SU-DHL-6 (cell line): ENCODE measurements at regions not wholly inside any gene's neighbourhood (a gene's known extent, or its start where the extent isn't known, plus 50 kb on each side); places are given as distances from the start of the nearest gene placed in this dataset.

ENCODE experiments used
- H2AFZ ChIP-seq: fragments of 200-600 bp; sonication (generic); 2 replicates; pipeline ENCODE4 v1.6.1; 2014; ENCODE audit warnings: low read depth, mild to moderate bottlenecking, moderate library complexity, mixed read lengths, antibody characterized with exemption, low read length; ENCODE audit not compliant: severe bottlenecking
- H3F3A ChIP-seq: fragments of 200-600 bp; shearing (Covaris generic); 2 replicates; pipeline ENCODE4 v1.6.0; 2016; ENCODE audit warnings: antibody characterized with exemption, mild to moderate bottlenecking; ENCODE audit not compliant: insufficient read depth
- H3K27ac ChIP-seq: fragments of 200-600 bp; sonication (generic); 2 replicates; pipeline ENCODE4 v1.5.1; 2016; ENCODE audit warnings: low read depth, mild to moderate bottlenecking, low read length, moderate library complexity, mixed read lengths
- H3K27me3 ChIP-seq: fragments of 200-600 bp; sonication (generic), shearing (Covaris generic); 2 replicates; pipeline ENCODE4 v1.6.0; 2014; ENCODE audit warnings: mild to moderate bottlenecking, low read length
- H3K36me3 ChIP-seq: fragments of 200-600 bp; sonication (generic); 2 replicates; pipeline ENCODE4 v1.6.1; 2014; ENCODE audit warnings: mild to moderate bottlenecking, low read length, mixed read lengths
- H3K4me2 ChIP-seq: fragments of 300-600, 200-600 bp; shearing (Covaris generic), sonication (generic); 2 replicates; pipeline ENCODE4 v1.6.0; 2014; ENCODE audit warnings: low read length, low read depth, mild to moderate bottlenecking; ENCODE audit not compliant: poor library complexity, severe bottlenecking
- H3K4me3 ChIP-seq: fragments of 200-600 bp; sonication (generic); 2 replicates; pipeline ENCODE4 v1.5.1; 2014; ENCODE audit warnings: antibody characterized with exemption, low read length, mild to moderate bottlenecking, mixed read lengths; ENCODE audit not compliant: insufficient read depth, poor library complexity, severe bottlenecking
- H3K79me2 ChIP-seq: fragments of 200-600 bp; sonication (generic); 2 replicates; pipeline ENCODE4 v1.6.1; 2014; ENCODE audit warnings: mild to moderate bottlenecking, low read length, moderate library complexity; ENCODE audit not compliant: insufficient read depth
- H3K9ac ChIP-seq: fragments of 200-600 bp; sonication (generic); 2 replicates; pipeline ENCODE4 v1.7.0; 2014; ENCODE audit warnings: mild to moderate bottlenecking, low read length
- H3K9me2 ChIP-seq: fragments of 200-600 bp; sonication (generic); replicated peaks from 2 replicates; pipeline ENCODE4 v1.6.1; 2014; ENCODE audit warnings: low read length; ENCODE audit not compliant: insufficient read depth
- H3K9me3 ChIP-seq: fragments of 200-600 bp; sonication (generic); 2 replicates; pipeline ENCODE4 v1.6.1; 2014; ENCODE audit warnings: low read length, mixed read lengths; ENCODE audit not compliant: insufficient read depth
- H4K20me1 ChIP-seq: fragments of 200-600 bp; sonication (generic); 2 replicates; pipeline ENCODE4 v1.6.1; 2014; ENCODE audit warnings: low read depth, mild to moderate bottlenecking, antibody characterized with exemption, low read length, moderate library complexity, mixed read lengths
- EZH2phosphoT487 ChIP-seq: fragments of 200-600 bp; sonication (generic), shearing (Covaris generic); conservative IDR thresholded peaks from 2 replicates; pipeline ENCODE4 v1.6.1; 2018; ENCODE audit warnings: mild to moderate bottlenecking, antibody characterized with exemption, low read length, moderate library complexity, mixed read lengths
- TF ChIP-seq, protein P1 (sequence below): fragments of 200-600 bp; sonication (generic); IDR thresholded peaks from one replicate; pipeline ENCODE4 v1.5.1; 2017; ENCODE audit warnings: antibody characterized with exemption, mild to moderate bottlenecking, low read length, moderate library complexity; ENCODE audit not compliant: insufficient read depth, poor library complexity, severe bottlenecking

DNA sequence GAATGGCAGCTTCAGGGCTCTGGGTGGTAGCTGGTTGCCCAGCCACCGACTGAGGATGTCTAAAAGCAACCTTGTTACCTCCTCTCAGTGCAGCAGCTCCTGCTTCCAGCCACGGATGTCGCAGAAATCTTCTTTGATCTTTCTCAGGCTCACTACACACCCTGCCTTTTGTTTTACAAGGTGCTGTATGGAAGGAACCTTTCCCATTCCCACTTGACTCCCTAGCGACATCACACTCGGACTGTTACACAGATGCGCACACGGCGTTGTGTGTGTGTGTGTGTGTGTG is 135.8 kb upstream of the CPHXL start:
- Histone ChIP-seq H3F3A (no peaks in the 10 kb centered on the region), H3K4me2 (no peak overlapping the region), H3K9me3 (no peaks in the 10 kb centered on the region), H3K9me2 (no peaks in the 10 kb centered on the region), H3K27ac (no peak overlapping the region), H3K79me2 (no peaks in the 10 kb centered on the region), H3K9ac (no peak overlapping the region), H3K4me3 (no peak overlapping the region), H2AFZ (no peak overlapping the region), H3K27me3 (no peaks in the 10 kb centered on the region), H3K36me3 (no peaks in the 10 kb centered on the region), H4K20me1 (no peaks in the 10 kb centered on the region)
- TF ChIP-seq EZH2phosphoT487 = no peak
- TF ChIP-seq, protein P1, sequence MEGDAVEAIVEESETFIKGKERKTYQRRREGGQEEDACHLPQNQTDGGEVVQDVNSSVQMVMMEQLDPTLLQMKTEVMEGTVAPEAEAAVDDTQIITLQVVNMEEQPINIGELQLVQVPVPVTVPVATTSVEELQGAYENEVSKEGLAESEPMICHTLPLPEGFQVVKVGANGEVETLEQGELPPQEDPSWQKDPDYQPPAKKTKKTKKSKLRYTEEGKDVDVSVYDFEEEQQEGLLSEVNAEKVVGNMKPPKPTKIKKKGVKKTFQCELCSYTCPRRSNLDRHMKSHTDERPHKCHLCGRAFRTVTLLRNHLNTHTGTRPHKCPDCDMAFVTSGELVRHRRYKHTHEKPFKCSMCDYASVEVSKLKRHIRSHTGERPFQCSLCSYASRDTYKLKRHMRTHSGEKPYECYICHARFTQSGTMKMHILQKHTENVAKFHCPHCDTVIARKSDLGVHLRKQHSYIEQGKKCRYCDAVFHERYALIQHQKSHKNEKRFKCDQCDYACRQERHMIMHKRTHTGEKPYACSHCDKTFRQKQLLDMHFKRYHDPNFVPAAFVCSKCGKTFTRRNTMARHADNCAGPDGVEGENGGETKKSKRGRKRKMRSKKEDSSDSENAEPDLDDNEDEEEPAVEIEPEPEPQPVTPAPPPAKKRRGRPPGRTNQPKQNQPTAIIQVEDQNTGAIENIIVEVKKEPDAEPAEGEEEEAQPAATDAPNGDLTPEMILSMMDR = no peak

DNA sequence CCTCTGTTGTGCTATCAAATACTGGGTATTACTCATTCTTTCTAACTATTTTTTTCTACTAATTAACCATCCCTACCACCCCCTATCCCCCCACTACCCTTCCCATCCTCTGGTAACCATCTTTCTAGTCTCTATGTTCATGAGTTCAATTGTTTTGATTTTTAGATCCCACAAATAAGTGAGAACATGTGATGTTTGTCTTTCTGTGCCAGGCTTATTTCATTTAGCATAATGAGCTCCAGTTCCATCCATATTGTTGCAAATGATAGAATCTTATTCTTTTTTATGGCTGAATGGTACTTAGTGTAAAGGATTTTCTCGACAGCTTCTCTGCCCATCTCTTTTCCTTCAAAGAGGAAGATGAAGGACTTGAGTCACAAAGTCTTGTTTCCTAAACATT is 138.0 kb upstream of the CPHXL start:
- no peak overlapping the region for H2AFZ ChIP-seq
- H4K20me1 ChIP-seq = no peaks in the 10 kb centered on the region
- H3K27me3 ChIP-seq = no peaks in the 10 kb centered on the region
- H3K4me3 ChIP-seq = no peak overlapping the region
- TF ChIP-seq EZH2phosphoT487 = no peak
- TF ChIP-seq, protein P1 = no peak
- H3K79me2 ChIP-seq = no peaks in the 10 kb centered on the region
- no peaks in the 10 kb centered on the region for H3F3A ChIP-seq
- no peak overlapping the region for H3K27ac ChIP-seq
- no peak overlapping the region for H3K4me2 ChIP-seq
- no peaks in the 10 kb centered on the region for H3K9me3 ChIP-seq
- H3K9ac ChIP-seq = no peak overlapping the region
- no peaks in the 10 kb centered on the region for H3K36me3 ChIP-seq
- H3K9me2 ChIP-seq = no peaks in the 10 kb centered on the region

DNA sequence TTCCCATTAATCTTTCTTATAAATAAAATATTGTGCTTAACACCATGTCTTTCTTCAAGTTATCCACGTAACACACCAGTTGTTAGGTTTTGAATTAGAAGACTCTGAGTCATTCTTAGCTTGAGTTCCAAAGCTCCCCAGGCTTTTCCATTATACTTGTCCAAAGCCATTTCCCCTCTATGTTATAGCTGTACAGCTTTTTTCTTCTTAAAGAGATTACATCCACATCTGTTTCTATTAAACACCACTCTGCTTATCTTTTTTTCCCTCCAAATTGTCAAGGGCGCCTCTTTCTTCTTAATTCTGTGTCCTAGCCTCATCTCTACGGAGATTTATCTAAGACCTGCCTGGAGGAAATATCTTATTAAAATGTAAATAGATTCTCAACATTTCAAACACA is 139.4 kb upstream of the CPHXL start:
- H3K79me2 ChIP-seq = no peaks in the 10 kb centered on the region
- H3K27me3 ChIP-seq = no peaks in the 10 kb centered on the region
- no peak overlapping the region for H3K4me3 ChIP-seq
- H3K9me3 ChIP-seq = no peaks in the 10 kb centered on the region
- no peaks in the 10 kb centered on the region for H4K20me1 ChIP-seq
- no peaks in the 10 kb centered on the region for H3K9me2 ChIP-seq
- H2AFZ ChIP-seq = no peak overlapping the region
- H3K9ac ChIP-seq = no peak overlapping the region
- no peaks in the 10 kb centered on the region for H3F3A ChIP-seq
- TF ChIP-seq EZH2phosphoT487 = no peak
- TF ChIP-seq, protein P1 = no peak
- no peak overlapping the region for H3K4me2 ChIP-seq
- no peaks in the 10 kb centered on the region for H3K36me3 ChIP-seq
- H3K27ac ChIP-seq = no peak overlapping the region
